ENCODE measurements at regions not wholly inside any gene's neighbourhood (a gene's known extent, or its start where the extent isn't known, plus 50 kb on each side); places are given as distances from the start of the nearest gene placed in this dataset.

- no peak for DNase-seq (ENCODE audit: low read depth)
- no peak for TF ChIP-seq CTCF (IDR thresholded peaks at IDR 0.05; ENCODE audit: low read length, missing control alignments)
- no peak overlapping the region for H3K4me3 ChIP-seq (replicated peaks; ENCODE audit: low read depth, low read length)
These were observed 163.9 kb upstream of the CDK1 start for GRCh38 chr10:60614363-60614762.

- no peak overlapping the region for H3K4me3 ChIP-seq (replicated peaks; ENCODE audit: low read depth, low read length)
- DNase-seq (ENCODE audit: low read depth) = no peak
- TF ChIP-seq CTCF (IDR thresholded peaks at IDR 0.05; ENCODE audit: low read length, missing control alignments) = no peak
These were observed 164.8 kb upstream of the CDK1 start for GRCh38 chr10:60613434-60613833.

- H3K4me3 ChIP-seq (replicated peaks; ENCODE audit: low read depth, low read length) = no peak overlapping the region
- no peak for TF ChIP-seq CTCF (IDR thresholded peaks at IDR 0.05; ENCODE audit: low read length, missing control alignments)
- DNase-seq (ENCODE audit: low read depth) = peak; percentile 80
These were observed 167.0 kb upstream of the CDK1 start for GRCh38 chr10:60611291-60611747.

- no peak overlapping the region for H3K4me3 ChIP-seq (replicated peaks; ENCODE audit: low read depth, low read length)
- no peak for DNase-seq (ENCODE audit: low read depth)
- TF ChIP-seq CTCF (IDR thresholded peaks at IDR 0.05; ENCODE audit: low read length, missing control alignments) = no peak
These were observed 170.9 kb upstream of the CDK1 start for GRCh38 chr10:60607372-60607771.

- no peak for TF ChIP-seq CTCF (IDR thresholded peaks at IDR 0.05; ENCODE audit: low read length, missing control alignments)
- DNase-seq (ENCODE audit: low read depth) = peak; percentile 95
- no peak overlapping the region for H3K4me3 ChIP-seq (replicated peaks; ENCODE audit: low read depth, low read length)
These were observed 171.8 kb upstream of the CDK1 start for GRCh38 chr10:60606343-60607080.

- DNase-seq (ENCODE audit: low read depth) = no peak
- H3K4me3 ChIP-seq (replicated peaks; ENCODE audit: low read depth, low read length) = no peak overlapping the region
- TF ChIP-seq CTCF (IDR thresholded peaks at IDR 0.05; ENCODE audit: low read length, missing control alignments) = no peak
These were observed 172.8 kb upstream of the CDK1 start for GRCh38 chr10:60605476-60605875.

- TF ChIP-seq CTCF (IDR thresholded peaks at IDR 0.05; ENCODE audit: low read length, missing control alignments) = no peak
- peak; percentile 31 for DNase-seq (ENCODE audit: low read depth)
- H3K4me3 ChIP-seq (replicated peaks; ENCODE audit: low read depth, low read length) = no peak overlapping the region
These were observed 173.9 kb upstream of the CDK1 start for GRCh38 chr10:60604342-60604741.

Measured in fibroblast of pulmonary artery (primary cell).